SK-N-SH (cell line): ENCODE measurements at regions not wholly inside any gene's neighbourhood (a gene's known extent, or its start where the extent isn't known, plus 50 kb on each side); places are given as distances from the start of the nearest gene placed in this dataset.

Experiments
- CTCF ChIA-PET: fragments of 300-600, 350-600 bp; formaldehyde crosslinking; extraction: SDS; loops from one replicate; lab custom pipeline; 2021; lab: Yijun Ruan, JAX
- POLR2A ChIA-PET: fragments of 350-600 bp; sonication (Branson Sonifier 250); formaldehyde crosslinking; extraction: SDS; loops from one replicate; lab custom pipeline; 2020; ENCODE audit warnings: antibody characterized with exemption, inconsistent platforms; lab: Yijun Ruan, JAX
- DNase-seq: peaks from one replicate; pipeline ENCODE4 v3.0.0; 2012
- H2AFZ ChIP-seq: fragments of 200-600 bp; sonication (generic); 2 replicates; pipeline ENCODE4 v1.8.1; 2016; ENCODE audit warnings: antibody characterized with exemption, mild to moderate bottlenecking, low read depth
- H3F3A ChIP-seq: fragments of 200-600 bp; sonication (generic); replicated peaks from 2 replicates; pipeline ENCODE3; 2016; ENCODE audit warnings: antibody characterized with exemption, mild to moderate bottlenecking; ENCODE audit not compliant: insufficient read depth
- H3K27ac ChIP-seq, 2 experiments: fragments of 200-500 bp in 1 of 2; fragments of 200-600 bp in 1 of 2; sonication (Bioruptor generic) in 1 of 2; sonication (generic), shearing (Covaris generic) in 1 of 2; 2 replicates each; pipeline versions ENCODE4 v1.5.1 to v1.6.1; 2014 to 2016; ENCODE audit warnings: low read depth in 2 of 2, inconsistent platforms in 1 of 2, low read length in 1 of 2, mild to moderate bottlenecking in 1 of 2, mixed read lengths in 1 of 2
- H3K27me3 ChIP-seq: fragments of 200-600 bp; sonication (generic), shearing (Covaris generic); 2 replicates; pipeline ENCODE4 v1.6.1; 2016; ENCODE audit warnings: mixed run types; ENCODE audit not compliant: insufficient read depth
- H3K36me3 ChIP-seq, 2 experiments: fragments of 200-500 bp in 1 of 2; fragments of 200-600 bp in 1 of 2; sonication (Bioruptor generic) in 1 of 2; sonication (generic) in 1 of 2; replicated peaks in 1 of 2; 2 replicates each; pipeline versions ENCODE3 to v1.5.1; 2014 to 2016; ENCODE audit warnings: low read length in 1 of 2, mild to moderate bottlenecking in 1 of 2; ENCODE audit not compliant: insufficient read depth in 2 of 2, control insufficient read depth in 1 of 2
- H3K4me1 ChIP-seq, 2 experiments: fragments of 200-500 bp in 1 of 2; fragments of 200-600 bp in 1 of 2; sonication (Bioruptor generic) in 1 of 2; sonication (generic), shearing (Covaris generic) in 1 of 2; 2 replicates each; pipeline versions ENCODE4 v1.5.1 to v1.6.1; 2014 to 2016; ENCODE audit warnings: low read depth in 1 of 2, low read length in 1 of 2, mixed run types in 1 of 2; ENCODE audit not compliant: insufficient read depth in 2 of 2, control insufficient read depth in 1 of 2
- H3K4me2 ChIP-seq: fragments of 200-600 bp; sonication (generic), shearing (Covaris generic); 2 replicates; pipeline ENCODE4 v1.6.1; 2017; ENCODE audit warnings: mixed run types
- H3K4me3 ChIP-seq, 2 experiments: fragments of 200-500 bp in 1 of 2; fragments of 200-600 bp in 1 of 2; sonication (Bioruptor generic) in 1 of 2; sonication (generic), shearing (Covaris generic) in 1 of 2; 2 replicates each; pipeline versions ENCODE4 v1.5.1 to v1.8.1; 2014 to 2016; ENCODE audit warnings: low read depth in 2 of 2, inconsistent platforms in 1 of 2, low read length in 1 of 2, mild to moderate bottlenecking in 1 of 2, mixed read lengths in 1 of 2, moderate library complexity in 1 of 2
- H3K79me2 ChIP-seq: fragments of 200-600 bp; sonication (generic); 2 replicates; pipeline ENCODE4 v1.8.1; 2017; ENCODE audit warnings: mild to moderate bottlenecking; ENCODE audit not compliant: insufficient read depth
- H3K9ac ChIP-seq: fragments of 200-600 bp; sonication (generic); 2 replicates; pipeline ENCODE4 v1.6.1; 2017; ENCODE audit warnings: mixed run types
- H3K9me2 ChIP-seq: fragments of 200-600 bp; sonication (generic); 2 replicates; pipeline ENCODE4 v1.6.1; 2017; ENCODE audit warnings: mixed run types
- H3K9me3 ChIP-seq: fragments of 200-600 bp; sonication (generic); 2 replicates; pipeline ENCODE4 v1.6.1; 2017; ENCODE audit warnings: mixed run types, mild to moderate bottlenecking, moderate library complexity
- H4K20me1 ChIP-seq: fragments of 200-600 bp; sonication (generic); 2 replicates; pipeline ENCODE4 v1.6.1; 2017; ENCODE audit warnings: mild to moderate bottlenecking, mixed run types; ENCODE audit not compliant: insufficient read depth
- CTCF ChIP-seq: fragments of 200-600 bp; sonication (generic); IDR thresholded peaks from 2 replicates; pipeline ENCODE4 v1.6.1; 2017; ENCODE audit warnings: antibody characterized with exemption, mild to moderate bottlenecking, moderate library complexity
- EP300 ChIP-seq, 2 experiments: IDR thresholded peaks; 2 replicates each; pipeline versions ENCODE4 v1.4.0 to v1.6.1; 2012; ENCODE audit warnings: borderline replicate concordance in 1 of 2, low read depth in 1 of 2, low read length in 1 of 2
- FOXM1 ChIP-seq: IDR thresholded peaks from 2 replicates; pipeline ENCODE4 v1.4.0; 2012; ENCODE audit warnings: low read depth, mild to moderate bottlenecking
- JUND ChIP-seq: IDR thresholded peaks from 2 replicates; pipeline ENCODE4 v1.4.0; 2012
- MEF2A ChIP-seq: IDR thresholded peaks from 2 replicates; pipeline ENCODE4 v1.4.0; 2012; ENCODE audit warnings: low read depth, borderline replicate concordance
- NRF1 ChIP-seq: IDR thresholded peaks from 2 replicates; pipeline ENCODE4 v1.6.1; 2012; ENCODE audit warnings: low read depth, mild to moderate bottlenecking, low read length
- RFX5 ChIP-seq: IDR thresholded peaks from 2 replicates; pipeline ENCODE4 v1.6.1; 2012; ENCODE audit warnings: mild to moderate bottlenecking, improper control_type of control experiment, low read length
- SIN3A ChIP-seq: IDR thresholded peaks from 2 replicates; pipeline ENCODE4 v1.6.1; 2012; ENCODE audit warnings: low read depth, mild to moderate bottlenecking, low read length, moderate library complexity, borderline replicate concordance
- SMC3 ChIP-seq: IDR thresholded peaks from 2 replicates; pipeline ENCODE4 v1.6.1; 2012; ENCODE audit warnings: low read depth, low read length, improper control_type of control experiment
- TAF1 ChIP-seq: IDR thresholded peaks from 2 replicates; pipeline ENCODE4 v1.6.1; 2012; ENCODE audit warnings: low read depth, mild to moderate bottlenecking, low read length, moderate library complexity, borderline replicate concordance
- YY1 ChIP-seq: IDR thresholded peaks from 2 replicates; pipeline ENCODE4 v1.4.0; 2012; ENCODE audit warnings: low read depth, mild to moderate bottlenecking
- WGBS: methylation state at CpG from one replicate; pipeline ENCODE4 v1.1.6; 2017; ENCODE audit warnings: low lambda C conversion rate; 5-methylcytosine and 5-hydroxymethylcytosine counted together
- TF ChIP-seq, protein P1 (sequence below): IDR thresholded peaks from 2 replicates; pipeline ENCODE4 v1.6.1; 2012; ENCODE audit warnings: mild to moderate bottlenecking, low read depth, low read length, moderate library complexity

GRCh38 chrX:33726281-33727160 lies 405.6 kb downstream of the FAM47A start:
- Histone ChIP-seq H3K27ac (no peak overlapping the region), H3K9me2 (no peaks in the 10 kb centered on the region), H3K4me3 (0 out of 4 replicates have a peak overlapping the region, but pooled peaks of 1 of the 2 experiments have one; percentile 27), H3F3A (no peaks in the 10 kb centered on the region), H3K27me3 (no peaks in the 10 kb centered on the region), H3K79me2 (no peaks in the 10 kb centered on the region), H3K4me2 (peak overlapping the region; percentile 64; the same call in 1 of the 2 replicates), H3K36me3 (no peaks in the 10 kb centered on the region), H3K9me3 (no peaks in the 10 kb centered on the region), H3K4me1 (no peaks in the 10 kb centered on the region), H4K20me1 (no peaks in the 10 kb centered on the region), H3K9ac (no peak overlapping the region), H2AFZ (no peak overlapping the region)
- WGBS, result 47% methylated on average over 33 of the region's 45 CpGs
- POLR2A ChIA-PET, result no interaction called here
- TF ChIP-seq NRF1 (no peak), JUND (no peak), EP300 (IDR thresholded peaks at IDR 0.05; ENCODE audit: borderline replicate concordance in 1 of 2, low read depth in 1 of 2, low read length in 1 of 2) (no peak), SMC3 (no peak), RFX5 (no peak), TAF1 (no peak), MEF2A (no peak), YY1 (no peak), CTCF (no peak), FOXM1 (no peak), SIN3A (no peak)
- TF ChIP-seq, protein P1, sequence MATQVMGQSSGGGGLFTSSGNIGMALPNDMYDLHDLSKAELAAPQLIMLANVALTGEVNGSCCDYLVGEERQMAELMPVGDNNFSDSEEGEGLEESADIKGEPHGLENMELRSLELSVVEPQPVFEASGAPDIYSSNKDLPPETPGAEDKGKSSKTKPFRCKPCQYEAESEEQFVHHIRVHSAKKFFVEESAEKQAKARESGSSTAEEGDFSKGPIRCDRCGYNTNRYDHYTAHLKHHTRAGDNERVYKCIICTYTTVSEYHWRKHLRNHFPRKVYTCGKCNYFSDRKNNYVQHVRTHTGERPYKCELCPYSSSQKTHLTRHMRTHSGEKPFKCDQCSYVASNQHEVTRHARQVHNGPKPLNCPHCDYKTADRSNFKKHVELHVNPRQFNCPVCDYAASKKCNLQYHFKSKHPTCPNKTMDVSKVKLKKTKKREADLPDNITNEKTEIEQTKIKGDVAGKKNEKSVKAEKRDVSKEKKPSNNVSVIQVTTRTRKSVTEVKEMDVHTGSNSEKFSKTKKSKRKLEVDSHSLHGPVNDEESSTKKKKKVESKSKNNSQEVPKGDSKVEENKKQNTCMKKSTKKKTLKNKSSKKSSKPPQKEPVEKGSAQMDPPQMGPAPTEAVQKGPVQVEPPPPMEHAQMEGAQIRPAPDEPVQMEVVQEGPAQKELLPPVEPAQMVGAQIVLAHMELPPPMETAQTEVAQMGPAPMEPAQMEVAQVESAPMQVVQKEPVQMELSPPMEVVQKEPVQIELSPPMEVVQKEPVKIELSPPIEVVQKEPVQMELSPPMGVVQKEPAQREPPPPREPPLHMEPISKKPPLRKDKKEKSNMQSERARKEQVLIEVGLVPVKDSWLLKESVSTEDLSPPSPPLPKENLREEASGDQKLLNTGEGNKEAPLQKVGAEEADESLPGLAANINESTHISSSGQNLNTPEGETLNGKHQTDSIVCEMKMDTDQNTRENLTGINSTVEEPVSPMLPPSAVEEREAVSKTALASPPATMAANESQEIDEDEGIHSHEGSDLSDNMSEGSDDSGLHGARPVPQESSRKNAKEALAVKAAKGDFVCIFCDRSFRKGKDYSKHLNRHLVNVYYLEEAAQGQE, result no peak
- no peak for DNase-seq
- CTCF ChIA-PET, result no interaction called here
